GM23338 (cell line): ENCODE measurements at regions not wholly inside any gene's neighbourhood (a gene's known extent, or its start where the extent isn't known, plus 50 kb on each side); places are given as distances from the start of the nearest gene placed in this dataset.

ENCODE experiments used
- ATAC-seq: fragments of 200-7000 bp; cut with Tn5 transposase; 3 replicates; pipeline ENCODE4 v1.9.1; 2020
- DNase-seq: peaks from one replicate; pipeline ENCODE4 v3.0.0-alpha.2; 2015; ENCODE audit warnings: low spot score
- H2AFZ ChIP-seq: fragments of 200-600 bp; sonication (generic); 2 replicates; pipeline ENCODE4 v1.8.0; 2016; ENCODE audit warnings: antibody characterized with exemption, mild to moderate bottlenecking, moderate library complexity
- H3F3A ChIP-seq: fragments of 200-600 bp; sonication (generic); replicated peaks from 2 replicates; pipeline ENCODE4 v1.8.0; 2017; ENCODE audit warnings: antibody characterized with exemption, mixed run types, low read depth
- H3K27ac ChIP-seq: fragments of 200-600 bp; sonication (generic); 2 replicates; pipeline ENCODE4 v1.6.1; 2016; ENCODE audit warnings: low read depth
- H3K27me3 ChIP-seq: fragments of 200-600 bp; sonication (generic); 2 replicates; pipeline ENCODE4 v1.8.0; 2016; ENCODE audit warnings: mild to moderate bottlenecking, mixed run types, moderate library complexity; ENCODE audit not compliant: insufficient read depth
- H3K36me3 ChIP-seq: fragments of 200-600 bp; sonication (generic); 2 replicates; pipeline ENCODE4 v1.8.0; 2016; ENCODE audit warnings: mild to moderate bottlenecking; ENCODE audit not compliant: insufficient read depth
- H3K4me1 ChIP-seq: fragments of 200-600 bp; sonication (generic); 2 replicates; pipeline ENCODE4 v1.8.0; 2016; ENCODE audit warnings: mild to moderate bottlenecking, moderate library complexity; ENCODE audit not compliant: insufficient read depth
- H3K4me2 ChIP-seq: fragments of 200-600 bp; sonication (generic); 2 replicates; pipeline ENCODE4 v1.7.1; 2017; ENCODE audit warnings: mixed run types
- H3K4me3 ChIP-seq: fragments of 200-600 bp; sonication (generic); 2 replicates; pipeline ENCODE4 v1.6.1; 2016; ENCODE audit warnings: mixed run types
- H3K79me2 ChIP-seq: fragments of 200-600 bp; sonication (generic); replicated peaks from 2 replicates; pipeline ENCODE4 v1.8.0; 2017; ENCODE audit warnings: mild to moderate bottlenecking; ENCODE audit not compliant: insufficient read depth
- H3K9me2 ChIP-seq: fragments of 200-600 bp; sonication (generic); 2 replicates; pipeline ENCODE4 v1.8.0; 2017; ENCODE audit not compliant: insufficient read depth
- H4K20me1 ChIP-seq: fragments of 200-600 bp; sonication (generic); replicated peaks from 2 replicates; pipeline ENCODE4 v1.8.0; 2017; ENCODE audit warnings: mild to moderate bottlenecking; ENCODE audit not compliant: insufficient read depth
- H3K27ac Mint-ChIP-seq: 2 replicates; pipeline ENCODE4 v1.8.0; 2020; ENCODE audit warnings: inconsistent platforms, mild to moderate bottlenecking, moderate library complexity, mixed read lengths
- H3K27me3 Mint-ChIP-seq: 3 replicates; pipeline ENCODE4 v1.8.0; 2022; ENCODE audit warnings: low read depth, mild to moderate bottlenecking, moderate library complexity, mixed read lengths, inconsistent platforms; ENCODE audit not compliant: insufficient read depth, poor library complexity
- H3K36me3 Mint-ChIP-seq: 3 replicates; pipeline ENCODE4 v1.8.0; 2021; ENCODE audit warnings: low read depth, mild to moderate bottlenecking, inconsistent platforms, moderate library complexity, mixed read lengths
- H3K4me1 Mint-ChIP-seq: 3 replicates; pipeline ENCODE4 v1.8.0; 2020; ENCODE audit warnings: mild to moderate bottlenecking, inconsistent platforms, mixed read lengths
- H3K4me3 Mint-ChIP-seq: 3 replicates; pipeline ENCODE4 v1.8.0; 2021; ENCODE audit warnings: moderate library complexity, mild to moderate bottlenecking, inconsistent platforms, mixed read lengths
- H3K9me3 Mint-ChIP-seq: 3 replicates; pipeline ENCODE4 v1.8.0; 2020; ENCODE audit warnings: moderate library complexity, mild to moderate bottlenecking, inconsistent platforms, mixed read lengths
- EZH2 ChIP-seq: fragments of 200-600 bp; sonication (generic); IDR thresholded peaks from one replicate; pipeline ENCODE4 v1.8.0; 2017; ENCODE audit warnings: antibody characterized with exemption, mild to moderate bottlenecking, low read depth; ENCODE audit not compliant: unreplicated experiment
- EZH2phosphoT487 ChIP-seq: fragments of 200-600 bp; sonication (generic); IDR thresholded peaks from one replicate; pipeline ENCODE4 v1.8.1; 2018; ENCODE audit warnings: antibody characterized with exemption; ENCODE audit not compliant: unreplicated experiment
- JUNB ChIP-seq: IDR thresholded peaks from one replicate; pipeline ENCODE4 v1.6.1; 2016; ENCODE audit warnings: antibody characterized with exemption; ENCODE audit not compliant: unreplicated experiment
- NANOG ChIP-seq: IDR thresholded peaks from 2 replicates; pipeline ENCODE4 v1.6.1; 2016; ENCODE audit warnings: antibody characterized with exemption, borderline replicate concordance
- POLR2AphosphoS5 ChIP-seq: IDR thresholded peaks from 2 replicates; pipeline ENCODE4 v1.6.1; 2016; ENCODE audit warnings: antibody characterized with exemption, low read depth
- STAT1 ChIP-seq: IDR thresholded peaks from one replicate; pipeline ENCODE4 v1.6.1; 2016; ENCODE audit warnings: antibody characterized with exemption; ENCODE audit not compliant: unreplicated experiment
- ZNF114 ChIP-seq: fragments of 250-450 bp; sonication (Bioruptor Pico); IDR thresholded peaks from 2 replicates; pipeline ENCODE4 v1.5.0; 2020; ENCODE audit warnings: mild to moderate bottlenecking, moderate library complexity
- ZNF331 ChIP-seq: fragments of 250-450 bp; sonication (Bioruptor Pico); IDR thresholded peaks from 2 replicates; pipeline ENCODE4 v1.5.0; 2020; ENCODE audit warnings: low read depth, mild to moderate bottlenecking, moderate library complexity
- TF ChIP-seq, protein P1 (sequence below): IDR thresholded peaks from one replicate; pipeline ENCODE4 v1.6.1; 2018; ENCODE audit warnings: antibody characterized with exemption; ENCODE audit not compliant: unreplicated experiment
- TF ChIP-seq, protein P2 (sequence below): IDR thresholded peaks from 2 replicates; pipeline ENCODE4 v1.6.1; 2016; ENCODE audit warnings: antibody characterized with exemption
- TF ChIP-seq, protein P3 (sequence below): fragments of 250-450 bp; sonication (Bioruptor Pico); IDR thresholded peaks from 2 replicates; pipeline ENCODE4 v1.5.0; 2020; ENCODE audit warnings: mild to moderate bottlenecking, moderate library complexity

- no peak overlapping the region for H3K4me3 ChIP-seq
- H3K4me2 ChIP-seq, result no peak overlapping the region
- TF ChIP-seq NANOG (no peak), JUNB (no peak), ZNF114 (CRISPR knock-in tag) (no peak), EZH2 (no peak), STAT1 (no peak), POLR2AphosphoS5 (no peak), ZNF331 (CRISPR knock-in tag) (no peak), EZH2phosphoT487 (no peak)
- TF ChIP-seq, protein P1, sequence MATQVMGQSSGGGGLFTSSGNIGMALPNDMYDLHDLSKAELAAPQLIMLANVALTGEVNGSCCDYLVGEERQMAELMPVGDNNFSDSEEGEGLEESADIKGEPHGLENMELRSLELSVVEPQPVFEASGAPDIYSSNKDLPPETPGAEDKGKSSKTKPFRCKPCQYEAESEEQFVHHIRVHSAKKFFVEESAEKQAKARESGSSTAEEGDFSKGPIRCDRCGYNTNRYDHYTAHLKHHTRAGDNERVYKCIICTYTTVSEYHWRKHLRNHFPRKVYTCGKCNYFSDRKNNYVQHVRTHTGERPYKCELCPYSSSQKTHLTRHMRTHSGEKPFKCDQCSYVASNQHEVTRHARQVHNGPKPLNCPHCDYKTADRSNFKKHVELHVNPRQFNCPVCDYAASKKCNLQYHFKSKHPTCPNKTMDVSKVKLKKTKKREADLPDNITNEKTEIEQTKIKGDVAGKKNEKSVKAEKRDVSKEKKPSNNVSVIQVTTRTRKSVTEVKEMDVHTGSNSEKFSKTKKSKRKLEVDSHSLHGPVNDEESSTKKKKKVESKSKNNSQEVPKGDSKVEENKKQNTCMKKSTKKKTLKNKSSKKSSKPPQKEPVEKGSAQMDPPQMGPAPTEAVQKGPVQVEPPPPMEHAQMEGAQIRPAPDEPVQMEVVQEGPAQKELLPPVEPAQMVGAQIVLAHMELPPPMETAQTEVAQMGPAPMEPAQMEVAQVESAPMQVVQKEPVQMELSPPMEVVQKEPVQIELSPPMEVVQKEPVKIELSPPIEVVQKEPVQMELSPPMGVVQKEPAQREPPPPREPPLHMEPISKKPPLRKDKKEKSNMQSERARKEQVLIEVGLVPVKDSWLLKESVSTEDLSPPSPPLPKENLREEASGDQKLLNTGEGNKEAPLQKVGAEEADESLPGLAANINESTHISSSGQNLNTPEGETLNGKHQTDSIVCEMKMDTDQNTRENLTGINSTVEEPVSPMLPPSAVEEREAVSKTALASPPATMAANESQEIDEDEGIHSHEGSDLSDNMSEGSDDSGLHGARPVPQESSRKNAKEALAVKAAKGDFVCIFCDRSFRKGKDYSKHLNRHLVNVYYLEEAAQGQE, result no peak
- TF ChIP-seq, protein P2, sequence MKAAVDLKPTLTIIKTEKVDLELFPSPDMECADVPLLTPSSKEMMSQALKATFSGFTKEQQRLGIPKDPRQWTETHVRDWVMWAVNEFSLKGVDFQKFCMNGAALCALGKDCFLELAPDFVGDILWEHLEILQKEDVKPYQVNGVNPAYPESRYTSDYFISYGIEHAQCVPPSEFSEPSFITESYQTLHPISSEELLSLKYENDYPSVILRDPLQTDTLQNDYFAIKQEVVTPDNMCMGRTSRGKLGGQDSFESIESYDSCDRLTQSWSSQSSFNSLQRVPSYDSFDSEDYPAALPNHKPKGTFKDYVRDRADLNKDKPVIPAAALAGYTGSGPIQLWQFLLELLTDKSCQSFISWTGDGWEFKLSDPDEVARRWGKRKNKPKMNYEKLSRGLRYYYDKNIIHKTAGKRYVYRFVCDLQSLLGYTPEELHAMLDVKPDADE, result no peak
- Mint-ChIP-seq H3K36me3 (peaks cover 5% of the 10 kb centered on the region; the same call in 1 of the 3 replicates), H3K4me1 (no peaks in the 10 kb centered on the region; the same call in 2 of the 3 replicates), H3K9me3 (peaks cover 8% of the 10 kb centered on the region; the same call in 1 of the 3 replicates), H3K27ac (no peak overlapping the region), H3K27me3 (peaks cover 6% of the 10 kb centered on the region), H3K4me3 (no peak overlapping the region)
- no peaks in the 10 kb centered on the region for H3F3A ChIP-seq
- H2AFZ ChIP-seq, result no peak overlapping the region
- no peaks in the 10 kb centered on the region for H3K4me1 ChIP-seq
- no peaks in the 10 kb centered on the region; the same call in 1 of the 2 replicates for H3K36me3 ChIP-seq
- no peaks in the 10 kb centered on the region for H4K20me1 ChIP-seq
- ATAC-seq (no peak), DNase-seq (no peak)
- H3K27ac ChIP-seq, result no peak overlapping the region
- H3K27me3 ChIP-seq, result no peaks in the 10 kb centered on the region
- H3K79me2 ChIP-seq, result no peaks in the 10 kb centered on the region
- H3K9me2 ChIP-seq, result no peaks in the 10 kb centered on the region; the same call in 1 of the 2 replicates
Observed at GRCh38 chr9:92171822-92172221, 56.6 kb upstream of the SPTLC1 start.

DNA sequence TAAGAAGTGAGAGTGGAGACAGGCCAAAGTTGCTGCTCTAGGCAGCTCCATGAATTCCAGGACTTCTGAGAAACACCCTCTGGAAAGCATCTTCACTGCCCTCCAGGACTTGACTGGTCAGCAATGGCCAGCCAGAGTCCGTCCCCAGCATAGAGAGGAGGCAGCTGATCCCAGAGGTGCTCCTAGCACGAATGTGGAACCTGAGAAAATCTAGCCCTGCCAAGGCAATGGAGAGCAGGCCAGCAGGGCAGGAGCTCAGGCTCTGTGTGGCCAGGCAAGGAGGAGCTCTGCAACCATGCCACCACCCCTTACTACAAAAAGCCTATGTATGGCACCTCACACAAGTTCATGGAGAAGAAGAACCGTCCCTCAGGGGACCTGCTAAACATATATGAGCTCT is 56.1 kb upstream of the SPTLC1 start:
- Histone ChIP-seq H3K4me2 (no peak overlapping the region), H3K79me2 (no peaks in the 10 kb centered on the region), H3K4me1 (no peaks in the 10 kb centered on the region), H3K27ac (no peak overlapping the region), H4K20me1 (no peaks in the 10 kb centered on the region), H3K4me3 (no peak overlapping the region), H3K9me2 (no peaks in the 10 kb centered on the region; the same call in 1 of the 2 replicates), H3K27me3 (no peaks in the 10 kb centered on the region), H2AFZ (no peak overlapping the region), H3F3A (no peaks in the 10 kb centered on the region), H3K36me3 (no peaks in the 10 kb centered on the region; the same call in 1 of the 2 replicates)
- no peak overlapping the region for H3K27ac Mint-ChIP-seq
- H3K27me3 Mint-ChIP-seq, result peaks cover 5% of the 10 kb centered on the region
- no peak overlapping the region for H3K4me3 Mint-ChIP-seq
- peaks cover 5% of the 10 kb centered on the region; the same call in 1 of the 3 replicates for H3K36me3 Mint-ChIP-seq
- ATAC-seq, result no peak
- H3K9me3 Mint-ChIP-seq, result peaks cover 8% of the 10 kb centered on the region; the same call in 1 of the 3 replicates
- H3K4me1 Mint-ChIP-seq, result no peaks in the 10 kb centered on the region; the same call in 2 of the 3 replicates
- no peak for DNase-seq
- TF ChIP-seq ZNF331 (CRISPR knock-in tag), result no peak
- no peak for TF ChIP-seq ZNF114 (CRISPR knock-in tag)
- TF ChIP-seq NANOG, result no peak
- TF ChIP-seq, protein P3, sequence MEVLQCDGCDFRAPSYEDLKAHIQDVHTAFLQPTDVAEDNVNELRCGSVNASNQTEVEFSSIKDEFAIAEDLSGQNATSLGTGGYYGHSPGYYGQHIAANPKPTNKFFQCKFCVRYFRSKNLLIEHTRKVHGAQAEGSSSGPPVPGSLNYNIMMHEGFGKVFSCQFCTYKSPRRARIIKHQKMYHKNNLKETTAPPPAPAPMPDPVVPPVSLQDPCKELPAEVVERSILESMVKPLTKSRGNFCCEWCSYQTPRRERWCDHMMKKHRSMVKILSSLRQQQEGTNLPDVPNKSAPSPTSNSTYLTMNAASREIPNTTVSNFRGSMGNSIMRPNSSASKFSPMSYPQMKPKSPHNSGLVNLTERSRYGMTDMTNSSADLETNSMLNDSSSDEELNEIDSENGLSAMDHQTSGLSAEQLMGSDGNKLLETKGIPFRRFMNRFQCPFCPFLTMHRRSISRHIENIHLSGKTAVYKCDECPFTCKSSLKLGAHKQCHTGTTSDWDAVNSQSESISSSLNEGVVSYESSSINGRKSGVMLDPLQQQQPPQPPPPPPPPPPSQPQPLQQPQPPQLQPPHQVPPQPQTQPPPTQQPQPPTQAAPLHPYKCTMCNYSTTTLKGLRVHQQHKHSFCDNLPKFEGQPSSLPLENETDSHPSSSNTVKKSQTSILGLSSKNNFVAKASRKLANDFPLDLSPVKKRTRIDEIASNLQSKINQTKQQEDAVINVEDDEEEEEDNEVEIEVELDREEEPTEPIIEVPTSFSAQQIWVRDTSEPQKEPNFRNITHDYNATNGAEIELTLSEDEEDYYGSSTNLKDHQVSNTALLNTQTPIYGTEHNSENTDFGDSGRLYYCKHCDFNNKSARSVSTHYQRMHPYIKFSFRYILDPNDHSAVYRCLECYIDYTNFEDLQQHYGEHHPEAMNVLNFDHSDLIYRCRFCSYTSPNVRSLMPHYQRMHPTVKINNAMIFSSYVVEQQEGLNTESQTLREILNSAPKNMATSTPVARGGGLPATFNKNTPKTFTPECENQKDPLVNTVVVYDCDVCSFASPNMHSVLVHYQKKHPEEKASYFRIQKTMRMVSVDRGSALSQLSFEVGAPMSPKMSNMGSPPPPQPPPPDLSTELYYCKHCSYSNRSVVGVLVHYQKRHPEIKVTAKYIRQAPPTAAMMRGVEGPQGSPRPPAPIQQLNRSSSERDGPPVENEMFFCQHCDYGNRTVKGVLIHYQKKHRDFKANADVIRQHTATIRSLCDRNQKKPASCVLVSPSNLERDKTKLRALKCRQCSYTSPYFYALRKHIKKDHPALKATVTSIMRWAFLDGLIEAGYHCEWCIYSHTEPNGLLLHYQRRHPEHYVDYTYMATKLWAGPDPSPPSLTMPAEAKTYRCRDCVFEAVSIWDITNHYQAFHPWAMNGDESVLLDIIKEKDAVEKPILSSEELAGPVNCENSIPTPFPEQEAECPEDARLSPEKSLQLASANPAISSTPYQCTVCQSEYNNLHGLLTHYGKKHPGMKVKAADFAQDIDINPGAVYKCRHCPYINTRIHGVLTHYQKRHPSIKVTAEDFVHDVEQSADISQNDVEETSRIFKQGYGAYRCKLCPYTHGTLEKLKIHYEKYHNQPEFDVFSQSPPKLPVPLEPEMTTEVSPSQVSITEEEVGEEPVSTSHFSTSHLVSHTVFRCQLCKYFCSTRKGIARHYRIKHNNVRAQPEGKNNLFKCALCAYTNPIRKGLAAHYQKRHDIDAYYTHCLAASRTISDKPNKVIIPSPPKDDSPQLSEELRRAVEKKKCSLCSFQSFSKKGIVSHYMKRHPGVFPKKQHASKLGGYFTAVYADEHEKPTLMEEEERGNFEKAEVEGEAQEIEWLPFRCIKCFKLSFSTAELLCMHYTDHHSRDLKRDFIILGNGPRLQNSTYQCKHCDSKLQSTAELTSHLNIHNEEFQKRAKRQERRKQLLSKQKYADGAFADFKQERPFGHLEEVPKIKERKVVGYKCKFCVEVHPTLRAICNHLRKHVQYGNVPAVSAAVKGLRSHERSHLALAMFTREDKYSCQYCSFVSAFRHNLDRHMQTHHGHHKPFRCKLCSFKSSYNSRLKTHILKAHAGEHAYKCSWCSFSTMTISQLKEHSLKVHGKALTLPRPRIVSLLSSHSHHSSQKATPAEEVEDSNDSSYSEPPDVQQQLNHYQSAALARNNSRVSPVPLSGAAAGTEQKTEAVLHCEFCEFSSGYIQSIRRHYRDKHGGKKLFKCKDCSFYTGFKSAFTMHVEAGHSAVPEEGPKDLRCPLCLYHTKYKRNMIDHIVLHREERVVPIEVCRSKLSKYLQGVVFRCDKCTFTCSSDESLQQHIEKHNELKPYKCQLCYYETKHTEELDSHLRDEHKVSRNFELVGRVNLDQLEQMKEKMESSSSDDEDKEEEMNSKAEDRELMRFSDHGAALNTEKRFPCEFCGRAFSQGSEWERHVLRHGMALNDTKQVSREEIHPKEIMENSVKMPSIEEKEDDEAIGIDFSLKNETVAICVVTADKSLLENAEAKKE (CRISPR knock-in tag), result no peak
- TF ChIP-seq STAT1, result no peak
